ENCODE measurements at regions not wholly inside any gene's neighbourhood (a gene's known extent, or its start where the extent isn't known, plus 50 kb on each side); places are given as distances from the start of the nearest gene placed in this dataset.

- Mint-ChIP-seq H3K4me1 (ENCODE audit: low read depth, unreplicated experiment) (peaks cover 7% of the 10 kb centered on the region), H3K4me3 (ENCODE audit: unreplicated experiment) (no peak overlapping the region), H3K27ac (ENCODE audit: unreplicated experiment) (peak overlapping the region; percentile 43), H3K9me3 (ENCODE audit: unreplicated experiment) (no peaks in the 10 kb centered on the region), H3K36me3 (ENCODE audit: unreplicated experiment) (no peaks in the 10 kb centered on the region), H3K27me3 (ENCODE audit: unreplicated experiment) (no peaks in the 10 kb centered on the region)
- DNase-seq, result no peak
- no peak for TF ChIP-seq CTCF (IDR thresholded peaks at IDR 0.05; ENCODE audit: partially characterized antibody, unreplicated experiment)
Measured at GRCh38 chrX:100120956-100121355, 289.1 kb downstream of the PCDH19 start.

GRCh38 chrX:100098660-100099375 is 311.3 kb downstream of the PCDH19 start:
- H3K27me3 Mint-ChIP-seq (ENCODE audit: unreplicated experiment), result no peaks in the 10 kb centered on the region

GRCh38 chrX:100090931-100091330 is 319.1 kb downstream of the PCDH19 start:
- Mint-ChIP-seq H3K4me3 (ENCODE audit: unreplicated experiment) (no peak overlapping the region), H3K9me3 (ENCODE audit: unreplicated experiment) (no peaks in the 10 kb centered on the region), H3K27me3 (ENCODE audit: unreplicated experiment) (peaks cover 1% of the 10 kb centered on the region), H3K27ac (ENCODE audit: unreplicated experiment) (no peak overlapping the region), H3K4me1 (ENCODE audit: low read depth, unreplicated experiment) (no peaks in the 10 kb centered on the region), H3K36me3 (ENCODE audit: unreplicated experiment) (no peaks in the 10 kb centered on the region)
- no peak for DNase-seq
- TF ChIP-seq CTCF (IDR thresholded peaks at IDR 0.05; ENCODE audit: partially characterized antibody, unreplicated experiment), result no peak

More at GRCh38 chrX:100098660-100099375, 311.3 kb downstream of the PCDH19 start:
- no peak overlapping the region for H3K27ac Mint-ChIP-seq (ENCODE audit: unreplicated experiment)
- H3K4me3 Mint-ChIP-seq (ENCODE audit: unreplicated experiment), result no peak overlapping the region
- H3K36me3 Mint-ChIP-seq (ENCODE audit: unreplicated experiment), result no peaks in the 10 kb centered on the region
- H3K4me1 Mint-ChIP-seq (ENCODE audit: low read depth, unreplicated experiment), result no peaks in the 10 kb centered on the region
- H3K9me3 Mint-ChIP-seq (ENCODE audit: unreplicated experiment), result no peaks in the 10 kb centered on the region
- DNase-seq, result no peak
- no peak for TF ChIP-seq CTCF (IDR thresholded peaks at IDR 0.05; ENCODE audit: partially characterized antibody, unreplicated experiment)

GRCh38 chrX:100089724-100090123 is 320.3 kb downstream of the PCDH19 start:
- Mint-ChIP-seq H3K9me3 (ENCODE audit: unreplicated experiment) (no peaks in the 10 kb centered on the region), H3K27ac (ENCODE audit: unreplicated experiment) (no peak overlapping the region), H3K4me1 (ENCODE audit: low read depth, unreplicated experiment) (no peaks in the 10 kb centered on the region), H3K36me3 (ENCODE audit: unreplicated experiment) (no peaks in the 10 kb centered on the region), H3K4me3 (ENCODE audit: unreplicated experiment) (no peak overlapping the region), H3K27me3 (ENCODE audit: unreplicated experiment) (peaks cover 1% of the 10 kb centered on the region)
- TF ChIP-seq CTCF (IDR thresholded peaks at IDR 0.05; ENCODE audit: partially characterized antibody, unreplicated experiment), result no peak
- no peak for DNase-seq

GRCh38 chrX:100085846-100086245 is 324.2 kb downstream of the PCDH19 start:
- no peak for TF ChIP-seq CTCF (IDR thresholded peaks at IDR 0.05; ENCODE audit: partially characterized antibody, unreplicated experiment)
- H3K36me3 Mint-ChIP-seq (ENCODE audit: unreplicated experiment), result no peaks in the 10 kb centered on the region
- H3K27ac Mint-ChIP-seq (ENCODE audit: unreplicated experiment), result no peak overlapping the region
- peaks cover 2% of the 10 kb centered on the region for H3K4me1 Mint-ChIP-seq (ENCODE audit: low read depth, unreplicated experiment)
- no peak overlapping the region for H3K4me3 Mint-ChIP-seq (ENCODE audit: unreplicated experiment)
- H3K27me3 Mint-ChIP-seq (ENCODE audit: unreplicated experiment), result peaks cover 1% of the 10 kb centered on the region
- H3K9me3 Mint-ChIP-seq (ENCODE audit: unreplicated experiment), result no peaks in the 10 kb centered on the region
- DNase-seq, result no peak

Data from glutamatergic neuron (in vitro differentiated cells).